ENCODE measurements at regions not wholly inside any gene's neighbourhood (a gene's known extent, or its start where the extent isn't known, plus 50 kb on each side); places are given as distances from the start of the nearest gene placed in this dataset.
"Not testable (repeated sequence)": the region's sequence is repeated elsewhere in the genome, so short reads cannot be mapped to it uniquely, and the experiment has no call there.

DNA sequence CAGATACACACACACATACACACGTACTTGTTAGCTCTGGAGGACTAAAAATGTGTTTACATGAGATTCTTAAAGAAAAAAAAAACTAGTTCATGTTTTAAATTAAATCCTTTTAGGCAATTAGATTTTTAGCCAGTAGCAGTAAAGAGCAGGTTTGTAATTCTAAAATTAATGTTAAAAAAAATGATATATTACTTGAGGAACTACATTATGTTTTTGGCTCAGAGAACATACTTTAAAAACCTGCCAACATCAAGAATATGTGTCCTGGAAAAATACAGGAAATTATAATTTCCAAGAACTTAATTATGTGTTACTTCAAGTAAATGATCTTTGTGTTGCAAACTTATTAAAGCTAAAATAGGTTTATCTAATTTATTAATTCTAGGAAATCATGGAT, 594.3 kb upstream of the PCDH7 start:
- no peak overlapping the region for H3K4me3 ChIP-seq
- 70 to 71% methylated on average over 1 of the region's 1 CpG for WGBS, 2 donors (ENCODE audit: low coverage in 1 of 2)
- H3K27me3 ChIP-seq = no peaks in the 10 kb centered on the region
- no peak overlapping the region for H3K27ac ChIP-seq
- ATAC-seq = no peak
- H3K9me3 ChIP-seq = no peaks in the 10 kb centered on the region
- no peaks in the 10 kb centered on the region for H3K4me1 ChIP-seq
- H3K36me3 ChIP-seq = no peaks in the 10 kb centered on the region
- no peak for TF ChIP-seq POLR2A (IDR thresholded peaks at IDR 0.05)
- TF ChIP-seq, protein P1, sequence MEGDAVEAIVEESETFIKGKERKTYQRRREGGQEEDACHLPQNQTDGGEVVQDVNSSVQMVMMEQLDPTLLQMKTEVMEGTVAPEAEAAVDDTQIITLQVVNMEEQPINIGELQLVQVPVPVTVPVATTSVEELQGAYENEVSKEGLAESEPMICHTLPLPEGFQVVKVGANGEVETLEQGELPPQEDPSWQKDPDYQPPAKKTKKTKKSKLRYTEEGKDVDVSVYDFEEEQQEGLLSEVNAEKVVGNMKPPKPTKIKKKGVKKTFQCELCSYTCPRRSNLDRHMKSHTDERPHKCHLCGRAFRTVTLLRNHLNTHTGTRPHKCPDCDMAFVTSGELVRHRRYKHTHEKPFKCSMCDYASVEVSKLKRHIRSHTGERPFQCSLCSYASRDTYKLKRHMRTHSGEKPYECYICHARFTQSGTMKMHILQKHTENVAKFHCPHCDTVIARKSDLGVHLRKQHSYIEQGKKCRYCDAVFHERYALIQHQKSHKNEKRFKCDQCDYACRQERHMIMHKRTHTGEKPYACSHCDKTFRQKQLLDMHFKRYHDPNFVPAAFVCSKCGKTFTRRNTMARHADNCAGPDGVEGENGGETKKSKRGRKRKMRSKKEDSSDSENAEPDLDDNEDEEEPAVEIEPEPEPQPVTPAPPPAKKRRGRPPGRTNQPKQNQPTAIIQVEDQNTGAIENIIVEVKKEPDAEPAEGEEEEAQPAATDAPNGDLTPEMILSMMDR (IDR thresholded peaks at IDR 0.05) = no peak
- TF ChIP-seq EP300 (IDR thresholded peaks at IDR 0.05) = no peak
- TF ChIP-seq POLR2AphosphoS5 (IDR thresholded peaks at IDR 0.05) = no peak

DNA sequence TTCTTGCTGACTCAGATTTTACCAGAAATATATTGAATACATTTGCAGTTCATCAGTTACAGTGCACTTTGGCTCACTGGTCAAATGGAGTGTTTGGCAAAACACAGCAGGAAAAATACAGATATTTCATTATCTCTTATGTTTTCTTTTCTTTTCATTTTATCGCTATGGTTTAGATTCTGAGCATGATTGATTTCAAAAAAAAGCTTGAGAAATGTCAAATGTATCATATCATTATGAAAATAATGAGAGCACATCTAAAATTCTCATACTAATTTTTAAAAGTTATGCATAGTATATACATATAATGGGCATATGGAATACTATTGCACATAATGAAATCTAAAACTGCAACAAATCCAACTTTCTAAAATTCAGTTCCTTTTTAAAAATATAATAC, 593.8 kb upstream of the PCDH7 start:
- Histone ChIP-seq H3K9me3 (no peaks in the 10 kb centered on the region), H3K36me3 (no peaks in the 10 kb centered on the region), H3K4me1 (no peaks in the 10 kb centered on the region), H3K27me3 (no peaks in the 10 kb centered on the region), H3K27ac (no peak overlapping the region), H3K4me3 (no peak overlapping the region)
- TF ChIP-seq POLR2A (IDR thresholded peaks at IDR 0.05) (no peak), EP300 (IDR thresholded peaks at IDR 0.05) (no peak), POLR2AphosphoS5 (IDR thresholded peaks at IDR 0.05) (no peak)
- TF ChIP-seq, protein P1 (IDR thresholded peaks at IDR 0.05) = no peak
- ATAC-seq = no peak
- 42 to 47% methylated on average over 1 of the region's 1 CpG for WGBS, 2 donors (ENCODE audit: low coverage in 1 of 2)

DNA sequence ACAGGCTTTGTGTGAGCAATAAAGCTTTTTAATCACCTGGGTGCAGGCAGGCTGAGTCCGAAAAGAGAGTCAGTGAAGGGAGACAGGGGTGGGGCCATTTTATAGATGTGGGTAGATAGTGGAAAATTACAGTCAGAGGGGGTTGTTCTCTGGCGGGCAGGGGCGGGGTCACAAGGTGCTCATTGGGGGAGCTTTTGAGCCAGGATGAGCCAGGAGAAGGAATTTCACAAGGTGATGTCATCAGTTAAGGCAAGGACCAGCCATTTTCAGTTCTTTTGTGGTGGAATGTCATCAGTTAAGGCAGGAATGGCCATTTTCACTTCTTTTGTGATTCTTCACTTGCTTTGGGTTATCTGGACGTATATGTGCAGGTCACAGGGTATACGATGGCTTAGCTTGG, 571.3 kb upstream of the PCDH7 start:
- not testable (repeated sequence) for ATAC-seq, H3K9me3 ChIP-seq, H3K4me3 ChIP-seq, H3K27me3 ChIP-seq, H3K4me1 ChIP-seq, H3K36me3 ChIP-seq, H3K27ac ChIP-seq
- 82 to 94% methylated on average over 3 to 5 of the region's 5 CpGs for WGBS, 2 donors (ENCODE audit: low coverage in 1 of 2)

DNA sequence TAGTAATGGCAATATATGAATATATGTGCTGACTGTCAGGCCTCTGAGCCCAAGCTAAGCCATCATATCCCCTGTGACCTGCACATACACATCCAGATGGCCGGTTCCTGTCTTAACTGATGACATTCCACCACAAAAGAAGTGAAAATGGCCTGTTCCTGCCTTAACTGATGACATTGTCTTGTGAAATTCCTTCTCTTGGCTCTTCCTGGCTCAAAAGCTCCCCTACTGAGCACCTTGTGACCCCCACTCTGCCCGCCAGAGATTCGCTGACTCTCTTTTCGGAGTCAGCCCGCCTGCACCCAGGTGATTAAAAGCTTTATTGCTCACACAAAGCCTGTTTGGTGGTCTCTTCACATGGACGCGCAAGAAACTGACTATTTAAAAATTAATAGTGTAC, 570.6 kb upstream of the PCDH7 start:
- not testable (repeated sequence) for H3K27me3 ChIP-seq, H3K36me3 ChIP-seq, H3K4me1 ChIP-seq, H3K27ac ChIP-seq, H3K4me3 ChIP-seq, H3K9me3 ChIP-seq, ATAC-seq
- 75 to 86% methylated on average over 1 to 6 of the region's 7 CpGs for WGBS, 2 donors (ENCODE audit: low coverage in 1 of 2)

DNA sequence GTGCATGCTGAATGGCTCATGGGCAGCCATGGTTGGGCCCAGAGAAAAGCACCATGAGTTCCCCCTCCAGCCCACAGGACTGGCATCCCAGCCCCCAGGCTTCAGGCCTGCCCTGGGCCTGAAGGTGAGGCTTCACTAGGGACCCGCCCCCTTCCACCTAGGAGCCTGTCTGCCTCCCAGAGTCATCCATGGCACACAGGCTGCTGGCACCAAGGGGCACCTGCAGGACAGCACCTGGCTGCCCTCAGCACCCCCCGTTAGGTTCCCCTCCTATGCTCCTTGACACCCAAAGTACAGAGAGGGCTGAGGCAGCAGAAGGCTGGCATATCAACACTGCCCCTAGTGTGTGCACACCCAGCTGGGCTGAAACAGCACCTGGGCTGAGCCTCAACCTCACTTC, 566.7 kb upstream of the PCDH7 start:
- TF ChIP-seq, protein P1 (IDR thresholded peaks at IDR 0.05) = no peak
- TF ChIP-seq EP300 (IDR thresholded peaks at IDR 0.05) (no peak), POLR2AphosphoS5 (IDR thresholded peaks at IDR 0.05) (no peak), POLR2A (IDR thresholded peaks at IDR 0.05) (no peak)
- Histone ChIP-seq H3K9me3 (no peaks in the 10 kb centered on the region), H3K27me3 (no peaks in the 10 kb centered on the region), H3K4me3 (no peak overlapping the region), H3K36me3 (no peaks in the 10 kb centered on the region), H3K27ac (no peak overlapping the region), H3K4me1 (no peaks in the 10 kb centered on the region)
- no CpG with 5 or more reads among the region's 2 CpGs for WGBS, 2 donors (ENCODE audit: low coverage in 1 of 2)
- no peak for ATAC-seq

DNA sequence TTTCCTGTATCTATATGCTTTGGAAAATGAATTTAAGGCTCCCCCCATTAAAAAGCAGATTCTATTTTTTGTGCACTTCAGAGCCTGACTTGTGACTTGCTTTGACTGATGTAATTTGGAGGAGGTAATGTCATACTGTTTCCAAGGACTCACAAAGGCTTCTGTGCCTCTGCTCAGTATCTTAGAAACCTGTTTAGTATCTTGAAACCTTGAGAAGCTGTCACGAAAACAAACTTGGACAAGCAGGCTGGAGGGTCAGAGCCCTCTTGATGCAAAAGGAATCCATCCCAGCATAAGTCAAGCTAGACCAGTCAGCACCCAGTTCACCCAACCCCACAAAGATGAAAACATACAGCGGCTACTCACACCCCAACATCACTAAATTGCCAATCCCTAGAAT, 560.0 kb upstream of the PCDH7 start:
- no peaks in the 10 kb centered on the region for H3K4me1 ChIP-seq
- ATAC-seq = no peak
- H3K9me3 ChIP-seq = no peaks in the 10 kb centered on the region
- H3K27ac ChIP-seq = no peak overlapping the region
- H3K27me3 ChIP-seq = no peaks in the 10 kb centered on the region
- H3K36me3 ChIP-seq = no peaks in the 10 kb centered on the region
- 46% methylated on average over 2 of the region's 2 CpGs; no CpG with 5 or more reads in 1 of the 2 donors for WGBS, 2 donors (ENCODE audit: low coverage in 1 of 2)
- H3K4me3 ChIP-seq = no peak overlapping the region
- TF ChIP-seq EP300 (IDR thresholded peaks at IDR 0.05) (no peak), POLR2A (IDR thresholded peaks at IDR 0.05) (no peak), POLR2AphosphoS5 (IDR thresholded peaks at IDR 0.05) (no peak)
- TF ChIP-seq, protein P1 (IDR thresholded peaks at IDR 0.05) = no peak
